ENCODE measurements at regions not wholly inside any gene's neighbourhood (a gene's known extent, or its start where the extent isn't known, plus 50 kb on each side); places are given as distances from the start of the nearest gene placed in this dataset.

- no peak for DNase-seq
Measured at GRCh38 chr1:116299248-116299647, 73.8 kb upstream of the ATP1A1 start.

- no peak for DNase-seq
Measured at GRCh38 chr1:116302281-116302680, 70.8 kb upstream of the ATP1A1 start.

DNA sequence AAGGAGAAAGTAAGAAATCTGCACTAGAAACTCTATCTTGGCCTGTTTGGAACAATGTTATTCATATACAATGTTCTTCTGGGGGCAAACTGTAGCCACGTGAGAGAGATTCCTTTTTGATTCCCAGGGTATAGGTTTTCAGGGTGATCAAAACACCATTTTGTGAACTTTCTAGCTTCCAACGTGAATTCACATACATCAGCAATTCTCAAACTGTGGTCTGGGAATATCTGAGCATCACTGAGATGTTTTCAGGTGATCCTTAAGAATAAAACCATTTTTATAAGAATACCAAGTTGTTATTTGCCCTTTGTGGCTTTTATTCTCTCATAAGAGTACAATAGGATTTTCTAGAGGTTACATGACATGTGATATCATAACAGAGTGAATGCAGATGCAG is 66.9 kb upstream of the ATP1A1 start:
- DNase-seq: no peak

DNA sequence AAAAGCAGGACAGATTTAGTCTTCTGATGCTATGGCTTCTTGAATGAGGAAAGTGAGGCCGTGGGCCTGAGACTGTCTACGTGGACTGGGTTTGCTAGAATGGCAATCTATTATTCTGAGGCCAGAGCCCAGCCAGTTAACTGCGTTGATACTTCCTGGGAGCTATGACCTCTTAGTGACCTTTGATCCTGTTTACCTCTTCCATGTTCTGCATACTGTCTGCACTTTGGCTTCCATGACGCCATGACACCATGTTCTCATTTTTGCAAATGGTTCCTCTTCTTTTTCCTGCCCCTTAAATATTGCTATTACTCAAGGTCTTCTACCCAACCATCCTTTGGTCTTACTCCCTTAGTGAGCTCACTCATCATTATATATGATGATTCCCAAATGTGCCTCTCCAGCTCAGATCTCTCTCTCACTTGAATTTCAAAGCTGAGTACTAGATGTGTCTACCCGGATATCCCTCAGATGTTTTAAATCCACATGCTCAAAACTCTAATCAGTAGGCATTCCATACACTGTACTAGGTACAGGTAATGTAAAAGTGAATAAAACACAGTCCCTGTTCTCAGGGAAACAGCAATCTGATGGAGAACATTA is 66.1 kb upstream of the ATP1A1 start:
- DNase-seq: no peak

GRCh38 chr1:116308276-116308675 is 64.8 kb upstream of the ATP1A1 start:
- no peak for DNase-seq

DNA sequence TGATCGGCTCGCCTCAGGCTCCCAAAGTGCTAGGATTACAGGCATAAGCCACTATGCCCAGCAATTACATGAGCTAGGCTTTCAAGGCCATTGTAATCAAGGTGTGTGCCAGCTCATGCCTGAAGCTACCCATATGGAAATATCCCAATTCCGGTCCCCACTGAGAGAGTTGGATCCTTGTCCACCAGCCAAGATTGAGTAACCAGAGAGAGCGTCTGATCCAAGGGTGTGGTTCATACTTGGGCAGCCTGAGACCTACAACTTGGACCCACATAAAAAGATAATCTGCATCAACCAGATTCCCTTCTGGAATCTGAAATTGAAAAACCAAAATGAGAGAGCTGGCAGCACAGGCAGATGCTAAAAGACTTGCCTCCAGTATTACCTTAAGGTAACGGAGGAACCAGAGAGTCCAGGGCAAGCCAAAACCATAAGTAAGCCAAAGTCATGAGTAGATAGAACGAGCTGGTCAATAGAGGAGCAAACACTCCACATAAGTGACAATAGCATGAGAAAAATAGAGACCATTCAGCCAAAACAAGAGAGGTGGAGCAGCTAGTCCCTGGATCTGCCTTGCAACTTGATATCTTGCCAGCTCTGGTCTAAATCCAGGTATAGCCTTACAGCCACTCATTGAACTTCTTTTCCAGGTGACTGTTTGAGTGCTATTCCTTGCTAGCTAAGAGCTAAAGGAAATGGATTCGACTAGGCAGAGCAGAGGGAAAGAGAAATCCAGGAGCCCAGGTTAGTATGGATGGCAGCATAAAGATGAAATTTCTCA is 63.8 kb upstream of the ATP1A1 start:
- no peak for DNase-seq

DNA sequence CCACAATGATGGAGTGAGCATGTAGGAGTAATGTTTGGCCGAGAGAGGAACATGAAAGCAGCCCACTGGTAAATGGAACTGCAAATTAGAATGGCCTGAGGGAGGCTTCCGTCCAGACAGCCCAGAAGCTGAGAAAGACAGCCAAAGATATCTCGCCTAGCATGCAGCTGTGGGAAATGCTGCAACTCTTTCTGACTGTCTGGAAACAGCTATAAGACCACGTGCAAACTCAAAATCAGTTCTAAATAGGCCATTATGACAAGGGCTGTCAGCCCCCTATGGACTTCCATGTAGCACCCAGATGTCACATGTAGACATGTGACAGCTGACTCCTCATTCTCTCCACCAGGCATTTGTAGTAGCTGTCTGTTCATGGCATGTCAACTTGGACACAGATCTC is 62.9 kb upstream of the ATP1A1 start:
- no peak for DNase-seq

DNA sequence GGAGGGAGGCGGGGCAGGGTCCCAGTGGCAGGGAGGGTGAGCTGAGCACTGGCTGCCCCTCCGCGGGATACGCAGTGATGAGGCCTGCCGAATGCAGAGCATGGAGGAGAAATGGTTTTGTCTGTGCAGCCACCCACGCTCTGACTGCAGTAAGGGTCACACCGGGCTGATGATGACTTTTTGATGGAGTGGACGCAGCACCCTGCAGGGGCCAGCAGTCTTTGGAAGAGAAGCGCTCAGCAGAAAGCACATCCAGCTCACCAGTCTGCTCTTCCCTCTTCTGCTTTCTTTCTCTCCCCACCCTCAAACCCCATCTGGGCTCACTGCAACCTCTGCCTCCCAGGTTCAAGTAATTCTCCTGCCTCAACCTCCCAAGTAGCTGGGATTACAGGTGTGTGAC is 61.9 kb upstream of the ATP1A1 start:
- no peak for DNase-seq

DNA sequence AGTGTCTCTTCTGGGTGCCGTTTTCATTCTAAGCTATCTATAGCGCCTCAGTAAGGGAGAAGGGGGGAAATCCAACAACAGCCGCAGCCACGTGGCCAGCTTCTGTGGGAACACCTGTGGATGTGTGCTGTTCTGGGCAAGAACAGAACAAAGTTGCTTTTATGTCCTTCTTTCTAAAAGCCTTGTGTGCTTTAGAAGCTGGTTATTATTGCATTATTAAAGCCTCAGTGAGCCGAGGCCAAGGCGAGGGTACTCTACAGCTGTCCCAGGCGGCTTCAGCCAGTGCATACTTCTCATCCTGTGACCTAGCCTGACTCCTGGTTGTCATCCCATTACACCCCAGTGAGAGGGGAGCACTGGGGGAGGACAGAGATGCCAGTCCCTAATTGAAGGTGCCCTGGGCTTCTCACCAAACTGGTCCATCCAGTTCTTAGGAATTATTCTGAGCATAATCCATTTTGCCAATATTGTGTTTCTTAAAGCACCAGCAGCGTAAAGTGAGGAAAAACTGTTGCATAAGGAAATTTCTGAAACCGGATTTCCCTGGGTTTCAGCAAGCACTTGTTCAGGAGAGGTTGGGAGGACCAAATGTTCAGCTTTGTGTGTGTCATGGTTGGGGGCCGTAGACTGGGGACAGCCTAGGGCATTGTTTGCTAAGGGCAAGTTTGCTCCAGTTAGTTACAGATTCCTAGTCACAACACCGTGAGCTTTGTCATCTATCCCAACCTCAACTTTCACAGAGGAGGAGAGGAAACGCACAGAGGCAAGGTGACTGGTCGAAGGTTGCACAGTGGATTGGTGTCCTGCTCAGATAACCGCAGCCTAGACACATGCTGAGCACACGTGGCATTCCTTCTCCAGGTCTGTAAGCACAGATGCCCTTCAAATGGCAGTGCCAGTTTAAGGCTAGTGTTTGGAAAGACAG is 61.0 kb upstream of the ATP1A1 start:
- no peak for DNase-seq

DNA sequence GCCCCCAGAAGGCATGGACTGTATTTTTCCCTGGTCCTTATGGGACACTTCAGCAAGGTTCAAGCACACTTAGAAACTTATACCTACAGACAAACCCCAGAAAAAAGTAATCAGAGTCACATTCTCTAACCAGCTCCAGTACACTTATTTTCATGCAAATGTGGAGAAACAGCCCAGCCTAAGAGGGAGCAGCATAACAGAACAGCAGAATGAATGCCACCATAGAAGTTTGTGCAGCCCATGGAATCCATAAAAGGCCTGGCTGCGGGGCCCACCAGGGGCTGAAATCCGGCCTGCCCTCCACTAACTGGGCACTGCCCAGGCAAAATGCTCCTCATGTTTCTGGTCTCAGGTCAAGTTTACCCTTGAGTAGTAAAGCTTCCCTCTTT is 60.4 kb upstream of the ATP1A1 start:
- DNase-seq: no peak

DNA sequence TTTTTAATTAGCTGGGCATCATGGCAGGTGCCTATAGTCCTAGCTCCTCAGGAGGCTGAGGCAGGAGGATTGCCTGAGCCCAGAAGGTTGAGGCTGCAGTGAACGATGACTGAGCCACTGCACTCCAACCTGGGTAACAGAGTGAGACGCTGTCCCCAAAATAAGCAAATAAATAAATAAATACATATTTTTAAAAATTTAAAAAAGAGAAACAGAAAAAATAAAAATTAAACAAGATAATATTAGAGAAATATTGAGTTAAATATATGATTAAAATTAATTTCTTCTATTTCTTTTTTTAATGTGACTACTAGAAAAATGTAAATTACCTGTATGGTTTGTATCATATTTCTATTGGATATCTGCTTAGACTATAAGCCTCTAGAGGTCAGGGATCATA is 59.3 kb upstream of the ATP1A1 start:
- DNase-seq: no peak

DNA sequence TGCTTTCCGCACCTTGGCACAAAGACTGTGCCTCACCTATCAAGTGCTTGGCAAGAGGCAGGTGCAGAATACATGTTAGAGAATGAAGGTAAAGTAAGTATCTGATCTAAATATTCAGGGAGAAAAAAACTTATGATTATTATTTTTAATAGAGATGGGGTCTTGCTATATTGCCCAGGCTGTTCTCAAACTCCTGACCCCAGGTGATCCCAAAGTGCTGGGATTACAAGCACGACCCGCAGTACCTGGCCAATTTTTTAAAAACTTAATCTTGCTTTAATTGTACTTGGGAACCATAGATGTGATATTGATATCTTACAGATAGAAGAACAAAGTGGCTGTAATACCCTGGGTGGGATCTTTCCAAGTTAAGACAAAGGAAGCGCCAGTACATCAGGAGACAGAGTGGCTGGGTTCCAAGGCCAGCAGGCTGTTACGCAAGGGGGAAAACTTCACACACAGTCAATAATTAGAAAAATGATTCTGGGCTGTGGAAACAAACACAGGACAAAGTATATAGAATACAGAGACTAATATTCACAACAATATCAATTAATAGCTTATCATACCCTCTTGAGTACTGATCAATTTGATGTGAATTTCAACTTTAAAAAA is 58.6 kb upstream of the ATP1A1 start:
- DNase-seq: no peak

DNA sequence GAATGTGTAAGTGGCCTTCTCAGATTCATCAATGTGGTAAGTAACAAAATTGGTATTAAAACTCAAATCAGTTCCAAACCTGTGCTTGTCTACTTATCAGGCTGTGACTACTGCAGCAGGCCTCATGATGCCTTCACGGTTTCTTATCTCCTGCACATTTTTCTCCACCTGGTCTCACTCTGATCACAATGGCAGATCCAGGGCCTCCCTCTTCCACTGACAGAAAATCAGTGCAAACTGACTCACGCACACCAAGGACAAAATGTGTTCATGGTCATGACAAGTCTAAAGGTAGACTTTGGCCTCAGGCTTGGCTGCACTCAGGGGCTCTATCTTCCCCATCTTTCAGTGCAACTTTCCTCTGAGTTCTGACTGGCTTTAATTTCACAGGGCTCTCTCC is 56.7 kb upstream of the ATP1A1 start:
- DNase-seq: no peak

DNA sequence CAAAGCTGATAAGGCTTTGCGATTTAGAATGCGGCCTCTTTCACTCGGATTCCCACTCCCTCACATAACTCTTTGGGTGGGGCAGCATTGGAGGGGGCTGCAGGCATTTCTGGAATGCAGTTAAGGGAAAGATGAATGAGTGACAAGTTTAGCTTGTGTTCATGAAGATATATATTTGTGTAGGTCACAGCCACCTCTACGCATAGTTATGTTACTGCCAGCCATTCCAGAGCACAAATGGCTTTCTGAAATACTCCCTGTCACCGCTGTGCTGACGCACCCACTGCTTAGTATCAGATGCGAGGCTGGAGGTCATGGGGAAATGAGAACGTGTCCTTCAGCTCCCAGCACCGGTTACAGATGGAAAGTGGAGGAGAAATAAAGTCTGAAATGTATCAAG is 54.1 kb upstream of the ATP1A1 start:
- DNase-seq: no peak

- DNase-seq: no peak
Measured at GRCh38 chr1:116320874-116321273, 52.2 kb upstream of the ATP1A1 start.

DNA sequence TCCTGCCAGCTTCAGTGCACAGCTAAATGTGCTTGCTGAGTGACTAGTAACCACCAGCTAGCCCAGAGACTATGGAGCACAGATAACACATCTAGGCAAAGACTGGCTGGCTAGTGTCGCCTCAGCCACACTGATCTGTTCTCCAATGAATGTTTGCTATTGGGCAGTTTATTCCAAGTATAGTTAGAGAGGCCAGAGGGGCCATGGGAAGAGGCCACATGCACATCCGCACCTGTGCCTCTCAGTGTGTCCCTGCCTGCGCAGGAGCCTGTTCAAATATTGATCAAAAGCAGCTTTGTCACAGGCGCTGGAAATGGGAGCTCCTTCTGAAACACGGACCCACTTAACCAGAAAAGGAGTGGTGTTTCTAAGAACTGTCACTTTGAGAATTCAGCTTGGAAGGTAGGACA is 51.3 kb upstream of the ATP1A1 start:
- no peak for DNase-seq

DNA sequence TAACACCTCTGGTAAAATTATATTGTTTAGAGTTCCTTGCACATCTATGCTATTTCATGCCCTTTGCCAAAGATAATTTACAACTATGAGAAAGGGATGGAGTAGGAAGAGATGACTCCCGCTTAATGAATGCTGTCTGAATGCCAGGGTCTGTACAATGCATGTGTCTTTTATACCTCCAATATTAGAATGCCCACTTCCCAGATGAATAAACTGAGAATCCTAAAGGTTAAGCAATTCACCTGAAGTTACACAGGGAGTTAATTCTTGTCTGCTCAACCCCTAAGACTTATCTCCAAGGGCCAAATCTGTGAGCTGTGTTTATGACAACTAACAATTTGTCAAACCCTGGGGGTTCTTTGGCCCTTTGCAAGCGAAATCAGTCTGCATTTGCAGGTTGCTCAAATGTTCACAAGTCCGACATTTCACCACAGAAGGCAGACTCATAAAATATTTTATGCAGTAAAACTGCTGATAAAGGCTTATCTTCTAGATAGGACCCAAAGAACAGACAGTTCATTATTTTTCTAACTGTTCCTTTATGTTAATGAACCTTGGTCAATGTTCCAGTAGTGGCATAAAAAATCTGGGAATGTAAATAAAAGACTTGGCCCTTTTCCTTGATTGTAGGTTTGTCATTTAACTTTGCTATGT is 50.2 kb upstream of the ATP1A1 start:
- DNase-seq: no peak
